Ishikawa (cell line): ENCODE measurements at regions not wholly inside any gene's neighbourhood (a gene's known extent, or its start where the extent isn't known, plus 50 kb on each side); places are given as distances from the start of the nearest gene placed in this dataset.

Experiments used
- RAD21 ChIP-seq: IDR thresholded peaks from 2 replicates; pipeline ENCODE4 v1.6.1; 2012; ENCODE audit warnings: low read depth
- YY1 ChIP-seq: IDR thresholded peaks from 2 replicates; pipeline ENCODE4 v1.6.1; 2012; ENCODE audit warnings: low read depth
- ZBTB7A ChIP-seq: IDR thresholded peaks from 2 replicates; pipeline ENCODE4 v1.6.1; 2012; ENCODE audit warnings: low read depth
- TF ChIP-seq, protein P1 (sequence below): IDR thresholded peaks from 2 replicates; pipeline ENCODE4 v1.6.1; 2012; ENCODE audit warnings: low read depth, mild to moderate bottlenecking

DNA sequence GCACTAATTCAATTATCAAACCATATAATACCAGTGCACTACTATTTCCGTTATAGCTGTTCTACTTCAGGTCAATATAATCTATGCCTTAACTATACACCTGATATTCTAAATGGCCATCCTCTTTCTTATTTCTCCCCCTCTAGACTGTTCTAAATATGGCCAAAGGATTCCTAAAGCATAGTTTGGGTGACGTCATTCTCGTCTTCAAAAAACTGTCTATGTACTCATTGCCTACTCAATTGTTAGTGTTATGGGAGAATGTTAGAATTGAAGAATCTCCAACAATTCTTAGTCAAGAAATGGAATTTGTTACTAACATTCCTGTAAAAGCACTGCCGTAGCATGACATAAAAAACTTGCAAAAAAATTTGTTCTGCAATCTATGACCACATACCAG lies 431.1 kb upstream of the ANO3 start:
- TF ChIP-seq ZBTB7A (no peak), YY1 (no peak), RAD21 (no peak)
- TF ChIP-seq, protein P1, sequence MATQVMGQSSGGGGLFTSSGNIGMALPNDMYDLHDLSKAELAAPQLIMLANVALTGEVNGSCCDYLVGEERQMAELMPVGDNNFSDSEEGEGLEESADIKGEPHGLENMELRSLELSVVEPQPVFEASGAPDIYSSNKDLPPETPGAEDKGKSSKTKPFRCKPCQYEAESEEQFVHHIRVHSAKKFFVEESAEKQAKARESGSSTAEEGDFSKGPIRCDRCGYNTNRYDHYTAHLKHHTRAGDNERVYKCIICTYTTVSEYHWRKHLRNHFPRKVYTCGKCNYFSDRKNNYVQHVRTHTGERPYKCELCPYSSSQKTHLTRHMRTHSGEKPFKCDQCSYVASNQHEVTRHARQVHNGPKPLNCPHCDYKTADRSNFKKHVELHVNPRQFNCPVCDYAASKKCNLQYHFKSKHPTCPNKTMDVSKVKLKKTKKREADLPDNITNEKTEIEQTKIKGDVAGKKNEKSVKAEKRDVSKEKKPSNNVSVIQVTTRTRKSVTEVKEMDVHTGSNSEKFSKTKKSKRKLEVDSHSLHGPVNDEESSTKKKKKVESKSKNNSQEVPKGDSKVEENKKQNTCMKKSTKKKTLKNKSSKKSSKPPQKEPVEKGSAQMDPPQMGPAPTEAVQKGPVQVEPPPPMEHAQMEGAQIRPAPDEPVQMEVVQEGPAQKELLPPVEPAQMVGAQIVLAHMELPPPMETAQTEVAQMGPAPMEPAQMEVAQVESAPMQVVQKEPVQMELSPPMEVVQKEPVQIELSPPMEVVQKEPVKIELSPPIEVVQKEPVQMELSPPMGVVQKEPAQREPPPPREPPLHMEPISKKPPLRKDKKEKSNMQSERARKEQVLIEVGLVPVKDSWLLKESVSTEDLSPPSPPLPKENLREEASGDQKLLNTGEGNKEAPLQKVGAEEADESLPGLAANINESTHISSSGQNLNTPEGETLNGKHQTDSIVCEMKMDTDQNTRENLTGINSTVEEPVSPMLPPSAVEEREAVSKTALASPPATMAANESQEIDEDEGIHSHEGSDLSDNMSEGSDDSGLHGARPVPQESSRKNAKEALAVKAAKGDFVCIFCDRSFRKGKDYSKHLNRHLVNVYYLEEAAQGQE = no peak
